ENCODE measurements at regions not wholly inside any gene's neighbourhood (a gene's known extent, or its start where the extent isn't known, plus 50 kb on each side); places are given as distances from the start of the nearest gene placed in this dataset.

DNA sequence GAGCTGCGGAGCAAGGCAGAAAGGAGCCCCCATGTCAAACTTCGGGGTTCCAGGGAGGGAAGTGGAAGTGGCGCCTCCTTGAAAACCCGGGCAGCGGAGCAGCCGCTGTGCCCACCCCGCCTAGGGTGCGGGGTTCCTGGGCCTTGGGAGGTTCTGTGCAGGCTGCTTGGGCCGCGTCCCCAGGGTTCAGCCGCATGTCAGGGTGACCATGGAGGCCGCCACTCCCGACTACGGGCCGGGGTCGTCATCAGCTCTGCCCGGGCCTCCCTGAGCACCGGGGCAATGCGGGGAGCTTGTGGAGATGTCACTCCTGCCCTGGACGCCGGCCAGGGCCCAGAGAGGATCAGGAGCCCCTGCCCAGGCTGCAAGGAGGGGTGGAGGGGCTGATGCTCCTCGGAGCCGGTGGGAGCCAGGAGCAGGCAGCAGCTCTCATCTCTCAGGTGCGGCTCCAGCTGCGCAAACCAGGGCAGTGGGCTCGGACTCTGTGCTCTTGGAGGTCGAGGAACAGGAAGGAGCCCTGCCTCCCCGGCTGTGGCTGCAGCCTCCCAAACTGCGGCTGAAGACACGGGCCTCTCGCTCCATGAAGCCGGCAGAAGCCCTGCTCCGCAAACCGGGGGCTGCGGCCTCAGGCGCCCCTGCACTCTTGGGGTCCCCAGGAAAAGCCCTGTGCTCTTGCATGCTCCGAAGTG is 1286.5 kb downstream of the TMEM121 start:
- H3K27me3 ChIP-seq (ENCODE audit: low read depth, low read length) = no peaks in the 10 kb centered on the region
- no peaks in the 10 kb centered on the region for H3K4me1 ChIP-seq (ENCODE audit: control insufficient read depth in 1 of 2, insufficient read depth in 2 of 2, low read length in 2 of 2)
- no peaks in the 10 kb centered on the region for H3K9me3 ChIP-seq (ENCODE audit: control insufficient read depth in 1 of 2, low read length in 2 of 2)

DNA sequence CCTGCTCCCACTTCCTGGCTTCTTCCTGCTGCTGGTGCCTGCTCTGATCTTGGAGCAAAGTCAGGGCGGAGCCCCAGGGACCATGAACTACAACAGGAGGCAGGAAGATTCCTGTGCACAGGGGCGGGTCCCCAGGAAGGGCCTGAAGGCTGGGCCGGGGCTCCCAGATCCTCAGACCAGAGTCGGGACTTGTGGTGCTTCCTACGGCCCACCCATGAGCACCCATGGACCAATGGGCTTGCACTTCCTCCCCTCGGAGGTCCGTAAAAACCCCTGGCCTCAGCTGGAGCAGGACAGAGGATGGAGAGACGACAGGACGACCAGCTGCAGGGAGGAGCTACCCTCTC is 1287.1 kb downstream of the TMEM121 start:
- Histone ChIP-seq H3K27me3 (ENCODE audit: low read depth, low read length) (no peaks in the 10 kb centered on the region), H3K27ac (ENCODE audit: low read length) (no peak overlapping the region)

More for the DNA sequence above, 1286.5 kb downstream of the TMEM121 start:
- Histone ChIP-seq H3K27ac (ENCODE audit: low read length) (no peak overlapping the region), H3K4me3 (ENCODE audit: low read depth in 1 of 2, low read length in 2 of 2) (no peak overlapping the region), H3K36me3 (ENCODE audit: control insufficient read depth in 1 of 2, insufficient read depth in 2 of 2, low read length in 2 of 2) (no peaks in the 10 kb centered on the region)

DNA sequence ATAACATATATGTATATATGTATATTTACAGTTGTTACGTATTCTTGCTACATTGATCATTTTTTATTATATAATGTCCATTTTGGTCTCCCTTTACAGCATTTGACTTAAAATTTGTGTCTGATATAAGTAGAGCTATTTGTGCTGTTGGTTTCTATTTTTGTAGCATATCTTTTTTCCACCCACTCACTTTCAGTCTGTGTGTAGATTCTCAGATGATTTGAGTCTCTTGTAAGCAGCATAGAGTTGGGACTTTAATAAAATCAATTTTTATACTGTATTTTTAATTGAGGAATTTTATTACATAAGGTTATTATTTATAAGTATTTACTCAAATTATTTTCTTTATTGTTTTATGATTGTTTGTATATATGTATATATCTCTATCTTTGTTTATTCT is 1293.7 kb downstream of the TMEM121 start:
- H3K27me3 ChIP-seq (ENCODE audit: low read depth, low read length) = no peaks in the 10 kb centered on the region
- H3K4me3 ChIP-seq (ENCODE audit: low read depth in 1 of 2, low read length in 2 of 2) = no peak overlapping the region
- no peaks in the 10 kb centered on the region for H3K4me1 ChIP-seq (ENCODE audit: control insufficient read depth in 1 of 2, insufficient read depth in 2 of 2, low read length in 2 of 2)
- no peaks in the 10 kb centered on the region for H3K36me3 ChIP-seq (ENCODE audit: control insufficient read depth in 1 of 2, insufficient read depth in 2 of 2, low read length in 2 of 2)
- no peak overlapping the region for H3K27ac ChIP-seq (ENCODE audit: low read length)
- H3K9me3 ChIP-seq (ENCODE audit: control insufficient read depth in 1 of 2, low read length in 2 of 2) = no peaks in the 10 kb centered on the region

More for the DNA sequence above, 1287.1 kb downstream of the TMEM121 start:
- H3K36me3 ChIP-seq (ENCODE audit: control insufficient read depth in 1 of 2, insufficient read depth in 2 of 2, low read length in 2 of 2) = no peaks in the 10 kb centered on the region
- no peaks in the 10 kb centered on the region for H3K4me1 ChIP-seq (ENCODE audit: control insufficient read depth in 1 of 2, insufficient read depth in 2 of 2, low read length in 2 of 2)
- no peaks in the 10 kb centered on the region for H3K9me3 ChIP-seq (ENCODE audit: control insufficient read depth in 1 of 2, low read length in 2 of 2)
- H3K4me3 ChIP-seq (ENCODE audit: low read depth in 1 of 2, low read length in 2 of 2) = no peak overlapping the region

DNA sequence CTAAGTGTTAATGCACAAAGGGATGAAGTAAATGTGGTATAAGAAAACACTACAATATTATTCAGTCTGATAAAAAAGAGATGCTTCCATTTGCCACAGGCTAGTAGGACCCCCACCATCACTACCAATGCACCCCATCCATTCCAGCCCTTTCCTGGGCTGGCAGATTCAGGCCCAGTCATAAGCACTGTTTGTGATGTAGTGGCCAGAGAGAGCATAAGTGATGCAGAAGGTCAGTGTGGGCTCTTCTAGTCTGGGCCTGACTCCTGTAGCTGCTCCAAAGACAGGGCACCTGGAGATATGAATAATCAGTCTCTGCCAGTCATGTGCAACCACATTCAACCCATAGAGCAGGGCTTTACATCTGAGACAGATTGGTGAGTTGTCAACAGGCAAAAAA is 1294.7 kb downstream of the TMEM121 start:
- Histone ChIP-seq H3K27me3 (ENCODE audit: low read depth, low read length) (no peaks in the 10 kb centered on the region), H3K36me3 (ENCODE audit: control insufficient read depth in 1 of 2, insufficient read depth in 2 of 2, low read length in 2 of 2) (no peaks in the 10 kb centered on the region), H3K4me1 (ENCODE audit: control insufficient read depth in 1 of 2, insufficient read depth in 2 of 2, low read length in 2 of 2) (no peaks in the 10 kb centered on the region), H3K27ac (ENCODE audit: low read length) (no peak overlapping the region), H3K9me3 (ENCODE audit: control insufficient read depth in 1 of 2, low read length in 2 of 2) (no peaks in the 10 kb centered on the region), H3K4me3 (ENCODE audit: low read depth in 1 of 2, low read length in 2 of 2) (no peak overlapping the region)

DNA sequence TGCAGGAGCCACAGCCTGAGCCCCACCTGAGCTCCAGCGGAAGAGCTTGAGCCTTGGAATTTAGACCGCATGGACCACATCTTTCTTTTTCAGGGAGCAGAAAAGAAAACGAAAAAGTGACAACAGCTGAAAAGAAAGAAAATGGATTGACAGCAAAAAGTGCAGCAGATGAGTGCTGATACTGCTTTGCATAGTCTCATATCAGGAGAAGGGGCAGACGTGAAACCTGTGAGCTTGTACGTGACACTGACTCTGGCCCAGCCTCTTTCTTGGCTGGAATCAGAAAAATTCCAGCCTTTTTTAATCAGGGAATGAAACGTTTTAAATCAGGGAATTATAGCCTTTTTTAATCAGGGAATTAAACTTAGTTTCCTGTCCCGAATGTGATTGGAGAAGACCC is 1296.5 kb downstream of the TMEM121 start:
- no peaks in the 10 kb centered on the region for H3K27me3 ChIP-seq (ENCODE audit: low read depth, low read length)
- H3K9me3 ChIP-seq (ENCODE audit: control insufficient read depth in 1 of 2, low read length in 2 of 2) = no peaks in the 10 kb centered on the region
- no peaks in the 10 kb centered on the region for H3K4me1 ChIP-seq (ENCODE audit: control insufficient read depth in 1 of 2, insufficient read depth in 2 of 2, low read length in 2 of 2)
- no peak overlapping the region for H3K4me3 ChIP-seq (ENCODE audit: low read depth in 1 of 2, low read length in 2 of 2)
- no peaks in the 10 kb centered on the region for H3K36me3 ChIP-seq (ENCODE audit: control insufficient read depth in 1 of 2, insufficient read depth in 2 of 2, low read length in 2 of 2)
- no peak overlapping the region for H3K27ac ChIP-seq (ENCODE audit: low read length)

DNA sequence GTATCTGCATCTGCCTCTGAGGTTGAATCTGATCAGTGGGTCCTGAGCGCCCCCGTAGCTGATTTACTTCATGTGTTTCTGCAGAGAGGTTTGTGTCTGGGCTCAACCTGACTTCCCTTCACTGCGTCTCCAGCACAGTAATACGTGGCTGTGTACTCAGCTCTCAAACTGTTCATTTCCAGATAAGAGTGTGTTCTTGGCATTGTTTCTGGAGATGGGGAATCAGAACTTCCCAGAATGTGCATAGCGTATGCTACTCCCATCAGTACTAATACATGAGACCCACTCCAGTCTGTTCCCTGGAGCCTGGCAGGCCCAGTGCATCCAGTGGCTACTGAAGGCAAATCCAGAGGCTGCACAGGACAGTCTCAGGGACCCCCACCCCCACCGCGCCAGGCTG is 1297.2 kb downstream of the TMEM121 start:
- H3K27ac ChIP-seq (ENCODE audit: low read length) = no peak overlapping the region
- no peaks in the 10 kb centered on the region for H3K27me3 ChIP-seq (ENCODE audit: low read depth, low read length)
- no peaks in the 10 kb centered on the region for H3K4me1 ChIP-seq (ENCODE audit: control insufficient read depth in 1 of 2, insufficient read depth in 2 of 2, low read length in 2 of 2)
- H3K9me3 ChIP-seq (ENCODE audit: control insufficient read depth in 1 of 2, low read length in 2 of 2) = no peaks in the 10 kb centered on the region
- no peak overlapping the region for H3K4me3 ChIP-seq (ENCODE audit: low read depth in 1 of 2, low read length in 2 of 2)
- H3K36me3 ChIP-seq (ENCODE audit: control insufficient read depth in 1 of 2, insufficient read depth in 2 of 2, low read length in 2 of 2) = no peaks in the 10 kb centered on the region

DNA sequence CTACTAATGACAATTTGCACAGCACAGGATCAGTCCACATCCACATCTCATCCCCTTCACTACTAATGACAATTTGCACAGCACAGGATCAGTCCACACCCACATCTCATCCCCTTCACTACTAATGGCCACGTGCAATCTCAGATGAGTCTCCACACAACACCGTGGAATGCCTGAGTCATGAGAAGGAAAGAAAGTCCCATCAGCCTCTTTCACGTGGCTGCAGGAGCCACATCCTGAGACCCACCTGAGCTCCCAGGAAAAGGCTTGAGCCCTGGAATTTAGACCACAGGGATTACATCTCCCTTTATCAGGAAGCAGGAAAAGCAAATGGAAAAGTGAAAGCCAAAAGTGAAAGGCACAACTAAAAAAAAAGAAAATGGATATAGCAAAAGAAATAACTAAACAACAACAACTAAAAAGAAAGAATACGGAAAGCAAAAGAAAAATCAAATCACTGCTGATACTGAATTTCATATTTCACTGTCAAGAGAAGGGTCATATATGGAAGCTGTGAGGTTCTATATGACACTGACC is 1300.5 kb downstream of the TMEM121 start:
- no peaks in the 10 kb centered on the region for H3K9me3 ChIP-seq (ENCODE audit: control insufficient read depth in 1 of 2, low read length in 2 of 2)
- no peaks in the 10 kb centered on the region for H3K27me3 ChIP-seq (ENCODE audit: low read depth, low read length)
- H3K27ac ChIP-seq (ENCODE audit: low read length) = no peak overlapping the region
- H3K36me3 ChIP-seq (ENCODE audit: control insufficient read depth in 1 of 2, insufficient read depth in 2 of 2, low read length in 2 of 2) = no peaks in the 10 kb centered on the region
- H3K4me1 ChIP-seq (ENCODE audit: control insufficient read depth in 1 of 2, insufficient read depth in 2 of 2, low read length in 2 of 2) = no peaks in the 10 kb centered on the region
- no peak overlapping the region for H3K4me3 ChIP-seq (ENCODE audit: low read depth in 1 of 2, low read length in 2 of 2)

DNA sequence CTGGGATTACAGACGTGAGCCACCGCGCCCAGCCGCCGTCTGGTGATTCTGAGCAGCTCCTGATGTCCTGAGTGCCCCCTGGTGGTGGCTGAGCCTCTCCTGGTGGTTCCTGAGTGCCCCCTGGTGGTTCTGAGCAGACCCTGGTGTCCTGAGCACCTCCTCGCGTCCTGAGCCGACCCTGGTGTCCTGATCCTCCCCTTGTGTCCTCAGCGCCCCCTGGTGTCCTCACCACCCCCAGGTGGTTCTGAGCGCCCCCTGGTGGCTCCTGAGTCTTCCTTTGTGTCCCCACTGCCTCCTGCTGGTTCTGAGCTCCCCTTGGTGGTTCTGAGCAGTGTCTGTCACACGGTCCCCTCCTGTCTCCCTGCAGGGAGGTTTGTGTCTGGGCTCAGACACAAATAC is 1304.9 kb downstream of the TMEM121 start:
- no peaks in the 10 kb centered on the region for H3K4me1 ChIP-seq (ENCODE audit: control insufficient read depth in 1 of 2, insufficient read depth in 2 of 2, low read length in 2 of 2)
- no peaks in the 10 kb centered on the region for H3K9me3 ChIP-seq (ENCODE audit: control insufficient read depth in 1 of 2, low read length in 2 of 2)
- no peaks in the 10 kb centered on the region for H3K36me3 ChIP-seq (ENCODE audit: control insufficient read depth in 1 of 2, insufficient read depth in 2 of 2, low read length in 2 of 2)
- H3K4me3 ChIP-seq (ENCODE audit: low read depth in 1 of 2, low read length in 2 of 2) = no peak overlapping the region
- H3K27ac ChIP-seq (ENCODE audit: low read length) = no peak overlapping the region
- no peaks in the 10 kb centered on the region for H3K27me3 ChIP-seq (ENCODE audit: low read depth, low read length)

DNA sequence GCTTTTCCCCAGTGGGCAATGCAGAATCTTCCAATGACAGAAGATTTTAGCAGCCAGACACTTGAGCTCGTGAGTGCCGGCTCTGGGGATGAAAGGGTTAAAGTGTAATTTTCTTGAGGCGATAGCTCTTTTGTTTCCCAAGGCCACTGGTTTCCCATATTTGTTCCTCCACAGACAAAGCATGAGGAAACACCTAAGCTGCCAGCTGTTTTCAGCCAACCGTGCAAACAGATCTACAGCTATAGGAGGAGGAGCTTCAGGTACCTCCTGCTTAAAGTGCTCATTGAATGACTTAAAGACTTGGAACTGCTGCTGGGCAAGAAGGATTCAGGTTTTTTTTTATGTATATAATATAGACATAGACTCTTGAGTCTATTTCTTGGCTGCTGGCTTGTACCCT is 1311.5 kb downstream of the TMEM121 start:
- H3K27me3 ChIP-seq (ENCODE audit: low read depth, low read length) = no peaks in the 10 kb centered on the region
- no peaks in the 10 kb centered on the region for H3K9me3 ChIP-seq (ENCODE audit: control insufficient read depth in 1 of 2, low read length in 2 of 2)
- no peak overlapping the region for H3K27ac ChIP-seq (ENCODE audit: low read length)
- H3K4me3 ChIP-seq (ENCODE audit: low read depth in 1 of 2, low read length in 2 of 2) = no peak overlapping the region
- H3K36me3 ChIP-seq (ENCODE audit: control insufficient read depth in 1 of 2, insufficient read depth in 2 of 2, low read length in 2 of 2) = no peaks in the 10 kb centered on the region
- no peaks in the 10 kb centered on the region for H3K4me1 ChIP-seq (ENCODE audit: control insufficient read depth in 1 of 2, insufficient read depth in 2 of 2, low read length in 2 of 2)

DNA sequence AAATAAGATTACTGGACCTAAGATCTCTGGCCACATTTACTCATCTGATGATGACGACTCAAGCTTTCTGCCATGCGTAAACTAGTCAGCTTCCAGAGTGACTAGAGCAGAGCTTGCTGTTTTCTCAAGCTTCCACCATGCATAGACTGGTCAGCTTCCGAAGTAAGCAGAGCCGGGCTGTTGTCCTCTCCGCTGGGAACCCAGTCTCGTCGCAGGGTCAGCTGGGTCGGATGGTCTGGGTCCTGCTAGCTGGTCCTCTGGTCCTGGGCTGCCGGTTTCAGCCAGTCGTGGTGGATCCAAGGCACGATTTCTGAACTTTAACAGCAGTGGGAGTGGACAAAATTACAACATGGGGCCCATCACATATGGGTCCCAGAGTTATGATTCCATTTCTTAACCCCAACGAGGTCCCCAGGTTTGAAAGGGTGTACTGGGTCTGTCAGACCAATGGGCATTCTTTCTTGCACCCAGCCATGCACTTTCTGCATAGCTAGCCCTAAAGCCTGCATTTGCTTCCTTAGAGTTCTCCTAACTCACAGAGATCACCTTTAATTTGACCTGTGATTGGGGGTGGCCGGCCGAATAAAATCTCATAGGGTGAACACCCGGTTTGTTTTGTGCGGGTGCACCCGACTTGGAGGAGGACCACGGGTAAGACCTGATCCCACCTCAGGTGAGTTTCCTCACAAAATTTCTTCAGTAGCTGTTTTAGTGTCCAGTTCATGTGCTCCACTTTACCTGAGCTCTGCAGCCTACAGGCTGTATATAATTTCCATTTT is 1312.8 kb downstream of the TMEM121 start:
- Histone ChIP-seq H3K36me3 (ENCODE audit: control insufficient read depth in 1 of 2, insufficient read depth in 2 of 2, low read length in 2 of 2) (no peaks in the 10 kb centered on the region), H3K9me3 (ENCODE audit: control insufficient read depth in 1 of 2, low read length in 2 of 2) (no peaks in the 10 kb centered on the region), H3K27me3 (ENCODE audit: low read depth, low read length) (no peaks in the 10 kb centered on the region), H3K27ac (ENCODE audit: low read length) (no peak overlapping the region), H3K4me3 (ENCODE audit: low read depth in 1 of 2, low read length in 2 of 2) (no peak overlapping the region), H3K4me1 (ENCODE audit: control insufficient read depth in 1 of 2, insufficient read depth in 2 of 2, low read length in 2 of 2) (no peaks in the 10 kb centered on the region)

DNA sequence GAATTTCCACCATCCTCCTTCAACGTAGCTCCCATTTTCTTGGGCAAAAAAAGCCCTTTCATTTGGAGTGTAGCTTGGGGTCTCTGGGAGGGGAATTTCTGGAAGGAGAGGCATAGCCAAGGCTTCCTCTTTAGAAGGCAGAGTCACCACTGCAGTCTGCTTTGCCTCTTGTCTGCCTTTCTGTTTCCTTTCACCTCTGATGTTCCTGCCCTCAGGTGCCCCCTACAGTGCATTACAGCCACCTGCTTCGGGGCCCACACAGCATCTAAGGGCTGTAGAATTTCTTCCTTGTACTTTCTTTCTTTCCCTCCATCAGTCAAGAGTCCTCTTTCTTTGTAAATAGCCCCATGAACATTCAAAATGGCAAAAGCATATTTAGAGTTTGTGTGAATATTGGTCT is 1313.9 kb downstream of the TMEM121 start:
- Histone ChIP-seq H3K36me3 (ENCODE audit: control insufficient read depth in 1 of 2, insufficient read depth in 2 of 2, low read length in 2 of 2) (no peaks in the 10 kb centered on the region), H3K27me3 (ENCODE audit: low read depth, low read length) (no peaks in the 10 kb centered on the region), H3K9me3 (ENCODE audit: control insufficient read depth in 1 of 2, low read length in 2 of 2) (no peaks in the 10 kb centered on the region), H3K4me1 (ENCODE audit: control insufficient read depth in 1 of 2, insufficient read depth in 2 of 2, low read length in 2 of 2) (no peaks in the 10 kb centered on the region), H3K27ac (ENCODE audit: low read length) (no peak overlapping the region), H3K4me3 (ENCODE audit: low read depth in 1 of 2, low read length in 2 of 2) (no peak overlapping the region)

All from muscle layer of duodenum (tissue), 2 donors.